Activated T-cell treated with anti-CD3 and anti-CD28 coated beads, Interleukin-2, amount 50 U/mL, for 4 hours (primary cell): ENCODE measurements at regions not wholly inside any gene's neighbourhood (a gene's known extent, or its start where the extent isn't known, plus 50 kb on each side); places are given as distances from the start of the nearest gene placed in this dataset.

Experiments
- ATAC-seq, 2 donors: fragments of 200-7000 bp; cut with Tn5 transposase; one replicate each; pipeline ENCODE4 v1.10.0; 2021
- DNase-seq: peaks from one replicate; pipeline ENCODE4 v3.0.0-alpha.2; 2020
- H3K27me3 Mint-ChIP-seq: one replicate; pipeline ENCODE4 v1.8.0; 2021; ENCODE audit warnings: low read depth, mixed read lengths
- H3K36me3 Mint-ChIP-seq: one replicate; pipeline ENCODE4 v1.8.0; 2022; ENCODE audit warnings: mixed read lengths; ENCODE audit not compliant: insufficient read depth
- H3K4me1 Mint-ChIP-seq: one replicate; pipeline ENCODE4 v1.8.0; 2021; ENCODE audit warnings: low read depth, mixed read lengths
- H3K4me3 Mint-ChIP-seq: one replicate; pipeline ENCODE4 v1.8.0; 2021; ENCODE audit warnings: mild to moderate bottlenecking, moderate library complexity, mixed read lengths
- H3K9me3 Mint-ChIP-seq: one replicate; pipeline ENCODE4 v1.8.0; 2021; ENCODE audit warnings: mixed read lengths

GRCh38 chr2:14737201-14737600 is 104.7 kb downstream of the LRATD1 start:
- no peaks in the 10 kb centered on the region for H3K9me3 Mint-ChIP-seq
- no peak overlapping the region for H3K4me3 Mint-ChIP-seq

DNA sequence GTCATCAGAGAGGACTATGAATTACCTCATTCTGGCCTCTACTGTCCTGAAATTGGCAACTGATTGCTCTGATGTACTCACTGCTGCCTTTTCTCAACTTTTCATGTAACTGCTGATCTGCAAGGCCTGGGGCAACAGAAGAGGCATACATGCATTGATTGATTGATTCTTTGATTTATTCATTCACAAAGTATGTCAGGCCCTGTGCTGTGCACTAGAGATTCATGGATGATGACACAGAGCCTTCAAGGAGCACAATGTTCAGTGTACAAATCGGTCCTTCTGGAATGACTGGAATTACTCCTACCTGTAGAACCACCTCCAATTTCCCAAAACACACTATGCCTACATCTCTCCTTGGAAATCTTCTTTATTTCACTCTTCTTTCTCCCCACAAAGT is 111.3 kb downstream of the LRATD1 start:
- ATAC-seq (no peak), DNase-seq (no peak)
- no peaks in the 10 kb centered on the region for H3K27me3 Mint-ChIP-seq
- no peak overlapping the region for H3K4me3 Mint-ChIP-seq
- no peaks in the 10 kb centered on the region for H3K36me3 Mint-ChIP-seq
- H3K9me3 Mint-ChIP-seq: no peaks in the 10 kb centered on the region
- H3K4me1 Mint-ChIP-seq: no peaks in the 10 kb centered on the region

More at GRCh38 chr2:14737201-14737600, 104.7 kb downstream of the LRATD1 start:
- Mint-ChIP-seq H3K27me3 (no peaks in the 10 kb centered on the region), H3K36me3 (no peaks in the 10 kb centered on the region), H3K4me1 (no peaks in the 10 kb centered on the region)
- no peak for DNase-seq
- ATAC-seq: no peak

DNA sequence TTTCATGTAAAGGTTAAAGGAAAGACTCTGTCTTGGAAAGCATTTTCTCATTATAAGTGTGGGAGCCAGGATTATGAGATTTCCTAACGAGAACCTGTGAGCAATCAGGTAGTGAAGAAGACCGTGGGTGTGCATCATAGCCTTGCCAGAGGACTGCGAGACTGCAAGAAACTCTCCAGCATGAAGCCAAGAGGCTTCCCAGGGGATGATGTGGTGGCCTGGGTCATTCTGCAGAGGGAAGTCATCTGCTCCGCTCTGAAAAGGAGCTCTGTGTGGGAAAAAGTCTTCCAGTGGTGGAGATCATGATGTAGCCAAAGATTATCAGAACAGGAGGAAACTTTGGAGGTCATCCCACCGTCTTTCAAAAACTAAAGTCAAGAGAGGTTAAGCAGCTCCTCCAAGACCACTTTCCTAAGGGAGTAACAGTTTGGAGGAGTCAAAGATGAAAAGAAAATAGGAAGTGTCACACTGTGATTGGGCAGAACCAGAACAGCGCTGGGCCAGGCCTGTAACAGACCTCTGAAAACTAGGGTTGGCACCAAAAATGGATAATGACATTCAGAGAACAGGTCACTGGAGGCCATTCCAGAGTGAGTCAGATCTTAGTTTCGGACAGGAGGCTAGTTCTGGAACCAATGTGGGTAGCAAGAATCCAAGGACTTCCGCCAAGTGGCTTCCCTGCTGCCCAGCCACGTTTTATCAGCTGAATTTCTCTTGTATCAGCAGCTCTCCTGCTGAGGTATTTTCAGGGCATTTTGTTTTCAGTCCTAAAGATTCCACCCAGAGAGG is 113.0 kb downstream of the LRATD1 start:
- Mint-ChIP-seq H3K9me3 (no peaks in the 10 kb centered on the region), H3K27me3 (no peaks in the 10 kb centered on the region), H3K4me3 (no peak overlapping the region), H3K4me1 (no peaks in the 10 kb centered on the region), H3K36me3 (no peaks in the 10 kb centered on the region)
- DNase-seq (no peak), ATAC-seq (no peak)

DNA sequence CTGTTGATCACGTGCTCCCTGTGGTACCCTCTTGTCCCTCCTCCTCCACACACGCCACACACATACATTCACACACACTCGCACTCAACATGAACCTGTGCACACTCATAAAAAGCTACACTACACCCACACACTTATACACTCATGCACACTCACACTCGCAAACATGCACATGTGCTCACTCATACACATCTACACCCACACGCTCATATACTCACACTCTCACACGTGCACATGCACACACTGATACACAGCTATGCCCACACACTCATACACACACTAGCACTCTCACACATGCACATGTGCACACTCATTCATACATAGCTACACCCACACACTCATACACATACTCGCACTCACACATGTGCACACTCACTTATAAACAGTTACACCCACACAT is 113.6 kb downstream of the LRATD1 start:
- DNase-seq (no peak), ATAC-seq (no peak)
- Mint-ChIP-seq H3K36me3 (no peaks in the 10 kb centered on the region), H3K4me3 (no peak overlapping the region), H3K4me1 (no peaks in the 10 kb centered on the region), H3K27me3 (no peaks in the 10 kb centered on the region), H3K9me3 (no peaks in the 10 kb centered on the region)

DNA sequence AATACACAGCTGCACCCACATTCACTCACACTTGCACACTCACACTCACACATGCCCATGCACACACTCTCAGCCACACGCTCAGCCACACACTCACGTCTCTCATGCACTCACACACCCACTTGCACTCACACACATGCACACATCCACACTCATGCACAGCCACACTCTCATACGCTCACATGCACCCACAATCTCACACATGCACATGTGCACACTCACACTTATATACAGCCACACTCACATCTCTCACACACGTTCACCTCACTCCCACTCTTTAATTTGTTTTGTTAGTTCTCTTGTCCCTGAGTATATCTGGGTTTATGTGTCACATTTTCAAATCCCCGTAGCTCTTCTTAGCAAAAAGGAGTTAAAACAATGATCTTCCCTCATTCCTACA is 114.9 kb downstream of the LRATD1 start:
- Mint-ChIP-seq H3K4me3 (no peak overlapping the region), H3K36me3 (no peaks in the 10 kb centered on the region), H3K4me1 (no peaks in the 10 kb centered on the region), H3K27me3 (no peaks in the 10 kb centered on the region), H3K9me3 (no peaks in the 10 kb centered on the region)
- DNase-seq (no peak), ATAC-seq (no peak)

DNA sequence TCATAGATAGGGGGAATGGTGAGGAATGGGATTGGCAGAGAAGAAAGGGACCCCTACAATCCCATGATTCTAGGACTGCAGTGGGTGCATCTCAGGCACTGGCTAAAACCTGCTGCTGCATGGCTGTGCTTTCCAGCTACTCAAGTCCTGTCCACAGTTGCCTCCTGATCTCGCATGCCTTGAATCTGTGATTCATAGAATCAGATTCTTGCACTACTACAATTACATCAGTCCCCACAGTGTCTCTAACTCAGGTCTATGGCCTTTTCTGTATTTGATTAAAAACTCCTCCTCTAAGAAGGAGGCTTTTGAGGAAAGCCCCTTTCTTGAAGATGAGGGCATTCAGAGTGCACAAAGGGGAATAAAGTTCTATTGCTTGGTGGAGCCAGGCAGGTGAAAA is 117.4 kb downstream of the LRATD1 start:
- no peak overlapping the region for H3K4me3 Mint-ChIP-seq
- no peaks in the 10 kb centered on the region for H3K9me3 Mint-ChIP-seq
- no peak for ATAC-seq
- no peaks in the 10 kb centered on the region for H3K36me3 Mint-ChIP-seq
- no peaks in the 10 kb centered on the region for H3K27me3 Mint-ChIP-seq
- no peaks in the 10 kb centered on the region for H3K4me1 Mint-ChIP-seq
- no peak for DNase-seq

DNA sequence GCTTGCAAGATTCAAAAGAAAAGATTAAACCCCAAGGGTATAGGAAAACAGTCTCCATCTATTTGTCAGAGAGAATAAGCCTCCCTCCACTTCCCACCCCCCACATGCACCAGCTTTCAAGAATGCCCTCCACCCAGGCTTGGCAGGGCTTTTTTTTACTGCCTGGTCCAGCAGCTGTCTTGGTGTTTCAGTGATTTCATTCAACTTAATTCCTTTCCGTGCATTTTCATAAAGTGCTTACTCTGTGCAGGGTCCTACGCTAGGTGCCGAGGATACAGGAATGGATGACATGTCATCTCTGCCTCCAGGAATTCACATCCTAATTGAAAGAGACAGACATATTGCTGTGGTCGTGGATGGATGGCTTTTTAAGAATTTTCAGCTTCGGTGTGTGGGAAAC is 117.9 kb downstream of the LRATD1 start:
- H3K27me3 Mint-ChIP-seq: no peaks in the 10 kb centered on the region
- DNase-seq (no peak), ATAC-seq (no peak)
- no peaks in the 10 kb centered on the region for H3K9me3 Mint-ChIP-seq
- no peak overlapping the region for H3K4me3 Mint-ChIP-seq
- no peaks in the 10 kb centered on the region for H3K36me3 Mint-ChIP-seq
- no peaks in the 10 kb centered on the region for H3K4me1 Mint-ChIP-seq

DNA sequence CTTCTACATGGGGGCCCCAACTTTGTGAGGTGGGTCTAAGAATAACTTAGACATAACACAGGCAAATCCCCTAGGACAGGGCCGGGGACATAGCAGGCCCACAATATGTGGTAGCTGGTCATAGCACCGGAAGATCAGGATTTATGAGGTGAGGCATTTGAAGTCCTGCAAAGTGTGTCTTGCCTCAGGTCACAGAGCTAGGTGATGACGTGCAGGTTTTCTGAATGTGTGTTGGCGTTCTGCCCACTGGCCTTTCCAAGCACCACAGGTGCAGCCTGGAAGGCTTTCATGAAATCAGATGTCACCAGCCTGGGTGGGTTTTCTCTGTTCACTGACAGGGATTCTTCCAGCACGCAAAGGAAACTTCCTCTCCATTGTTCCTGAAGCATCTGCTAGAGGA is 119.1 kb downstream of the LRATD1 start:
- ATAC-seq (no peak), DNase-seq (no peak)
- no peak overlapping the region for H3K4me3 Mint-ChIP-seq
- no peaks in the 10 kb centered on the region for H3K9me3 Mint-ChIP-seq
- no peaks in the 10 kb centered on the region for H3K27me3 Mint-ChIP-seq
- no peaks in the 10 kb centered on the region for H3K4me1 Mint-ChIP-seq
- H3K36me3 Mint-ChIP-seq: no peaks in the 10 kb centered on the region

DNA sequence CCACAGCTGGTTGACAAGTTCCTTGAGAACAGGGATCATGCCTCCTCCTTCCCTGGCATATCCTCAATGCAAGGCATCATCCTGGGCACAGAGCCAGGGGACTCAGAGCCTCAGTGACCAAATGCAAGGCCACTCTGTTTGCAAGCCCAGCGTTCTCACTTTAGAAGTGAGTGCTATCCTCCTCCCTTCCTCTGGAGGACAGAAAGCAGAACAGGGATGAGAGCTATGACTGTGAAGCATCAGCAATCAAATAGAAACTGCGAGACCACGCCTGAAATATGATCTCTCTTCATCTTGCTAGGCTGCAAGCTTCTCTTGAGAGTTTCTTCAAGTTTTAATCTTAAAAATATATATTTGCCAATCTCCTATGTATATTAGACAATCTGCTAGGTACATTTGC is 119.8 kb downstream of the LRATD1 start:
- no peaks in the 10 kb centered on the region for H3K36me3 Mint-ChIP-seq
- no peak for ATAC-seq
- H3K9me3 Mint-ChIP-seq: no peaks in the 10 kb centered on the region
- no peak for DNase-seq
- no peaks in the 10 kb centered on the region for H3K4me1 Mint-ChIP-seq
- H3K27me3 Mint-ChIP-seq: no peaks in the 10 kb centered on the region
- H3K4me3 Mint-ChIP-seq: no peak overlapping the region

DNA sequence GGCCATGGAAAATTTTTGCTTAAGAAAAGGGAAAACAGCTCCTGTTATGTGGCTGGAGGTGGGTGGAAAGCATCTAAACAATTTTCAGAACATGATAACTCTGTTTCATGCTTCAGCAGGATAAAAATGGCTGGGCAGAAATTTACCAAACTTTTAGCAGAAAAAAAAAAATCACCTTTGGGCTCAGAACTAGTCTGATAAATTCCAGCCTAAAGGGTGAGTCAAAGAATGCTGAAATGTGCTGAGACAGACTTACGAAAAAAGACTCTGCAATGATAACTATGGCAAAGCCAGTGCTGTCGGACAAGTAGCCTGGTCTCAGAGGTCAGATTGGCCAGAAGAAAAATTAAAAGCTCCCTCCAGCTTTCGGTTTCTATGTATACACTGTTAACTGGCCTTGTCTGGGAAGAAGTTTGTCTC is 123.6 kb downstream of the LRATD1 start:
- H3K9me3 Mint-ChIP-seq: no peaks in the 10 kb centered on the region
- DNase-seq (no peak), ATAC-seq (no peak)
- H3K4me1 Mint-ChIP-seq: no peaks in the 10 kb centered on the region
- H3K27me3 Mint-ChIP-seq: no peaks in the 10 kb centered on the region
- no peaks in the 10 kb centered on the region for H3K36me3 Mint-ChIP-seq
- no peak overlapping the region for H3K4me3 Mint-ChIP-seq

GRCh38 chr2:14756981-14757657 is 124.6 kb downstream of the LRATD1 start:
- ATAC-seq: no peak
- no peaks in the 10 kb centered on the region for H3K4me1 Mint-ChIP-seq
- no peaks in the 10 kb centered on the region for H3K27me3 Mint-ChIP-seq

DNA sequence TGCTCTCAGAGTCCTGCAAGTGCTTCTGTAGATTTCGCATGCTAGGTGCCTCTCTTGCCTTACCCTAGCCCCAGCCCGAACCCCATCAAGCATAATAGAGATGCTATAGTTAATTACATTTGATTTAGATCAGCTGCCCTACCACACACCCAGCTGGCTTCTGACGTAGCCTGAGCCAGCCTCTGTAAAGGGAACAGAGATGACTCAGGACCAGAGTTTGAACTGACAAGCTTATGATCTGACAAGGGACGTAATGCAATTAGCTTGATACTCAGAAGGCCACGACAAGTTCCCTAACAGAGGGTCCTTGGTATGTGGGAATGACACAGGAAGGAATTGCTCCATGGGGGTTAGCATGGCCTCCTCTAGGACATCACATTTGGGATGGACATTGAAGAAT is 126.6 kb downstream of the LRATD1 start:
- Mint-ChIP-seq H3K4me1 (no peaks in the 10 kb centered on the region), H3K9me3 (no peaks in the 10 kb centered on the region), H3K27me3 (no peaks in the 10 kb centered on the region), H3K36me3 (no peaks in the 10 kb centered on the region), H3K4me3 (no peak overlapping the region)
- no peak for ATAC-seq
- DNase-seq: no peak

More at GRCh38 chr2:14756981-14757657, 124.6 kb downstream of the LRATD1 start:
- H3K4me3 Mint-ChIP-seq: no peak overlapping the region
- H3K9me3 Mint-ChIP-seq: no peaks in the 10 kb centered on the region
- DNase-seq: no peak
- H3K36me3 Mint-ChIP-seq: no peaks in the 10 kb centered on the region

DNA sequence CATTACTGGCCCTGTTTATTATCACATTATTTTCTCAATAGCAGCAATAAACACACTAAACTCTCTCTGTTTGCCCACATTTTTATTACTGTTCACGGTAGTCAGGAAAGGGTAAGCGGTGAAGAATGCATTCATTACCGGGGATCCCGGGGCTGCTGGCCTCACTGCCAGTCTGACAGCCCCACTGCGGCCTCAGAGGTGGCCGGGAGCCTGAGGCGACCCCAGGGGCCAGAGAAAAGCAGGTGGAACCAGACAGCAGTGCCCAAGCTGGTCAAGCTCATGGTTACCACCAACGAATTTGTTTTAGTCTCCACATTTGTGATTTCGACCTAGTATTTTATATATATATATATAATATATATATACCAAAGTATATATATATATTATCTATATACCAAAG is 127.7 kb downstream of the LRATD1 start:
- H3K9me3 Mint-ChIP-seq: no peaks in the 10 kb centered on the region
- H3K36me3 Mint-ChIP-seq: no peaks in the 10 kb centered on the region
- no peaks in the 10 kb centered on the region for H3K27me3 Mint-ChIP-seq
- no peak overlapping the region for H3K4me3 Mint-ChIP-seq
- DNase-seq: no peak
- H3K4me1 Mint-ChIP-seq: no peaks in the 10 kb centered on the region
- no peak for ATAC-seq

DNA sequence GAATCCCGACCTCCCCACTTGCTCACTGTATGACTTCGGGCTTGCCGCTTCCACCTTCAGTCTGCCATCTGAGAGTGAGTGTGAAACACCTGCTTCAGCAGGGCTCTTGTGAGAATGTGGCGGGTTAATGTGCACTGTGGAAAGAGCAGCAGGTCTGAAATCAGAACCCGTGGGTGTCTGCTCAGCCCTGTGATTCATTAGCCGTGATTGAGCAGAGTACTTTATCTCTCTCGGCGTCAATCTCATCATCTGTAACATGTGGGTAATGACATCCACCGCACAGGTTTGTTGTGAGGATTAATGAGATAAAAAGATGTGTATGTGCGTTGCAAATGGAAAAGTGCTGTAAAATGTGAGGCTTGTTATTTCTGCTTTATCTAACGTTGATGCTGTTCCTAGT is 128.6 kb downstream of the LRATD1 start:
- ATAC-seq: no peak
- DNase-seq: no peak
- Mint-ChIP-seq H3K27me3 (no peaks in the 10 kb centered on the region), H3K9me3 (no peaks in the 10 kb centered on the region), H3K4me3 (no peak overlapping the region), H3K36me3 (no peaks in the 10 kb centered on the region), H3K4me1 (no peaks in the 10 kb centered on the region)

GRCh38 chr2:14773696-14774095 is 141.2 kb downstream of the LRATD1 start:
- H3K27me3 Mint-ChIP-seq: peaks cover 3% of the 10 kb centered on the region
- peaks cover 5% of the 10 kb centered on the region for H3K9me3 Mint-ChIP-seq
- H3K4me1 Mint-ChIP-seq: no peaks in the 10 kb centered on the region
- H3K36me3 Mint-ChIP-seq: no peaks in the 10 kb centered on the region
- no peak for ATAC-seq
- no peak for DNase-seq
- no peak overlapping the region for H3K4me3 Mint-ChIP-seq
